Mesothelial cell of epicardium (in vitro differentiated cells): ENCODE measurements at regions not wholly inside any gene's neighbourhood (a gene's known extent, or its start where the extent isn't known, plus 50 kb on each side); places are given as distances from the start of the nearest gene placed in this dataset.

Source experiments
- DNase-seq, 2 experiments: peaks; one replicate each; pipeline ENCODE4 v3.0.0; 2021; ENCODE audit warnings: low spot score in 2 of 2; ENCODE audit not compliant: unreplicated experiment in 2 of 2
- H3K27ac Mint-ChIP-seq: 2 replicates; pipeline ENCODE4 v1.8.0; 2021; ENCODE audit warnings: mixed read lengths
- H3K27me3 Mint-ChIP-seq: 2 replicates; pipeline ENCODE4 v1.8.0; 2021; ENCODE audit warnings: low read depth, mixed read lengths
- H3K36me3 Mint-ChIP-seq: 2 replicates; pipeline ENCODE4 v1.8.0; 2021; ENCODE audit warnings: mixed read lengths
- H3K4me1 Mint-ChIP-seq: 2 replicates; pipeline ENCODE4 v1.8.0; 2021; ENCODE audit warnings: mixed read lengths
- H3K4me3 Mint-ChIP-seq: 2 replicates; pipeline ENCODE4 v1.8.0; 2021; ENCODE audit warnings: mild to moderate bottlenecking, moderate library complexity, mixed read lengths
- H3K9me3 Mint-ChIP-seq: 2 replicates; pipeline ENCODE4 v1.8.0; 2021; ENCODE audit warnings: mixed read lengths
- CTCF ChIP-seq: fragments of 200-600 bp; sonication (generic); IDR thresholded peaks from one replicate; pipeline ENCODE4 v1.5.0; 2021; ENCODE audit warnings: antibody characterized with exemption; ENCODE audit not compliant: unreplicated experiment

- Mint-ChIP-seq H3K27me3 (no peaks in the 10 kb centered on the region), H3K27ac (no peak overlapping the region), H3K4me3 (no peak overlapping the region), H3K4me1 (peaks cover 26% of the 10 kb centered on the region), H3K9me3 (peaks cover 14% of the 10 kb centered on the region), H3K36me3 (peaks cover 7% of the 10 kb centered on the region)
- no peak for DNase-seq
- no peak for TF ChIP-seq CTCF
Measured at GRCh38 chr3:29183346-29184087, 97.4 kb upstream of the RBMS3 start.

- TF ChIP-seq CTCF = no peak
- H3K4me3 Mint-ChIP-seq = no peak overlapping the region
- peak overlapping the region; percentile 80 for H3K27ac Mint-ChIP-seq
- H3K27me3 Mint-ChIP-seq = no peaks in the 10 kb centered on the region
- H3K36me3 Mint-ChIP-seq = peaks cover 3% of the 10 kb centered on the region
- DNase-seq = no peak
- peaks cover 23% of the 10 kb centered on the region for H3K4me1 Mint-ChIP-seq
- peaks cover 6% of the 10 kb centered on the region for H3K9me3 Mint-ChIP-seq
Measured at GRCh38 chr3:29185706-29186105, 95.2 kb upstream of the RBMS3 start.

GRCh38 chr3:29186131-29186599, 94.7 kb upstream of the RBMS3 start:
- no peak for TF ChIP-seq CTCF
- peaks cover 20% of the 10 kb centered on the region for H3K4me1 Mint-ChIP-seq

GRCh38 chr3:29186982-29187725, 93.7 kb upstream of the RBMS3 start:
- H3K9me3 Mint-ChIP-seq = peaks cover 18% of the 10 kb centered on the region
- H3K27ac Mint-ChIP-seq = peak overlapping the region; percentile 80
- H3K4me3 Mint-ChIP-seq = no peak overlapping the region
- DNase-seq = no peak
- no peak for TF ChIP-seq CTCF
- peaks cover 16% of the 10 kb centered on the region for H3K4me1 Mint-ChIP-seq
- no peaks in the 10 kb centered on the region for H3K27me3 Mint-ChIP-seq
- peaks cover 3% of the 10 kb centered on the region for H3K36me3 Mint-ChIP-seq

More at GRCh38 chr3:29186131-29186599, 94.7 kb upstream of the RBMS3 start:
- DNase-seq = no peak
- Mint-ChIP-seq H3K27me3 (no peaks in the 10 kb centered on the region), H3K27ac (peak overlapping the region; percentile 80), H3K36me3 (peaks cover 3% of the 10 kb centered on the region), H3K9me3 (peaks cover 8% of the 10 kb centered on the region), H3K4me3 (no peak overlapping the region)

- Mint-ChIP-seq H3K4me3 (no peak overlapping the region), H3K27me3 (no peaks in the 10 kb centered on the region), H3K36me3 (peaks cover 5% of the 10 kb centered on the region), H3K9me3 (peaks cover 35% of the 10 kb centered on the region), H3K27ac (no peak overlapping the region), H3K4me1 (peaks cover 16% of the 10 kb centered on the region)
- DNase-seq = no peak
- TF ChIP-seq CTCF = no peak
Measured at GRCh38 chr3:29189328-29189727, 91.5 kb upstream of the RBMS3 start.
